22Rv1 (cell line): ENCODE measurements at regions not wholly inside any gene's neighbourhood (a gene's known extent, or its start where the extent isn't known, plus 50 kb on each side); places are given as distances from the start of the nearest gene placed in this dataset.

Experiments used
- ZFX ChIP-seq: fragments of 450-650 bp; IDR thresholded peaks from 2 replicates; pipeline ENCODE4 v1.6.1; 2017; ENCODE audit warnings: antibody characterized with exemption, borderline replicate concordance
- TF ChIP-seq, protein P1 (sequence below): fragments of 450-650 bp; IDR thresholded peaks from 2 replicates; pipeline ENCODE4 v1.5.1; 2017; ENCODE audit warnings: mild to moderate bottlenecking

DNA sequence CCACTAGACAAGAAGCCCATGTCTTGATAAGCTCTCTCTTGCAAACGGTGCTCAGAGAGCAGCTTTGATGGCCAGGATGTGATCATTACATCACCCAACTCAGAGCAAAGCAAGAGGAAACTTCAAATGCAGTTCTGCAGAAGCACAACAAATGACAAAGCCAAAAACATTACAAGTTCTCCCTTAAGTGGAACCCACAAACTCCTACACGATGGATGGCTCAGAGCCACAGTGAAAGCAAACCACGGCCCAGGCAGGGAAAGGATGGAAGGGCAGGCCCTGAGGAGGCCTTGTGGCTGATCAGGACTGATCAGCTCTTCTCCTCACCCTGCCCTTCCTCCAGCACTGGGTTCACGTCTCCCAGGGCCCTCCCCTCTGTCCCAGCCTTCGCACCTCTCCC is 326.4 kb downstream of the EIPR1 start:
- TF ChIP-seq, protein P1, sequence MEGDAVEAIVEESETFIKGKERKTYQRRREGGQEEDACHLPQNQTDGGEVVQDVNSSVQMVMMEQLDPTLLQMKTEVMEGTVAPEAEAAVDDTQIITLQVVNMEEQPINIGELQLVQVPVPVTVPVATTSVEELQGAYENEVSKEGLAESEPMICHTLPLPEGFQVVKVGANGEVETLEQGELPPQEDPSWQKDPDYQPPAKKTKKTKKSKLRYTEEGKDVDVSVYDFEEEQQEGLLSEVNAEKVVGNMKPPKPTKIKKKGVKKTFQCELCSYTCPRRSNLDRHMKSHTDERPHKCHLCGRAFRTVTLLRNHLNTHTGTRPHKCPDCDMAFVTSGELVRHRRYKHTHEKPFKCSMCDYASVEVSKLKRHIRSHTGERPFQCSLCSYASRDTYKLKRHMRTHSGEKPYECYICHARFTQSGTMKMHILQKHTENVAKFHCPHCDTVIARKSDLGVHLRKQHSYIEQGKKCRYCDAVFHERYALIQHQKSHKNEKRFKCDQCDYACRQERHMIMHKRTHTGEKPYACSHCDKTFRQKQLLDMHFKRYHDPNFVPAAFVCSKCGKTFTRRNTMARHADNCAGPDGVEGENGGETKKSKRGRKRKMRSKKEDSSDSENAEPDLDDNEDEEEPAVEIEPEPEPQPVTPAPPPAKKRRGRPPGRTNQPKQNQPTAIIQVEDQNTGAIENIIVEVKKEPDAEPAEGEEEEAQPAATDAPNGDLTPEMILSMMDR: no peak
- no peak for TF ChIP-seq ZFX
